IPS-18c (cell line): ENCODE measurements at regions not wholly inside any gene's neighbourhood (a gene's known extent, or its start where the extent isn't known, plus 50 kb on each side); places are given as distances from the start of the nearest gene placed in this dataset.

Experiments
- H3K4me3 ChIP-seq: 2 replicates; pipeline ENCODE4 v1.7.0; 2013; ENCODE audit warnings: low read depth, mild to moderate bottlenecking, low read length, moderate library complexity; ENCODE audit not compliant: insufficient read depth
- H3K9me3 ChIP-seq: one replicate; pipeline ENCODE4 v1.6.1; 2013; ENCODE audit warnings: mild to moderate bottlenecking, low read length, moderate library complexity; ENCODE audit not compliant: control insufficient read depth, insufficient read depth

GRCh38 chr2:11912980-11913379 is 166.5 kb downstream of the LPIN1 start:
- Histone ChIP-seq H3K4me3 (no peak overlapping the region), H3K9me3 (no peaks in the 10 kb centered on the region)

- Histone ChIP-seq H3K9me3 (no peaks in the 10 kb centered on the region), H3K4me3 (no peak overlapping the region)
These were observed 168.0 kb downstream of the LPIN1 start for GRCh38 chr2:11914455-11914854.

- no peaks in the 10 kb centered on the region for H3K9me3 ChIP-seq
- H3K4me3 ChIP-seq: no peak overlapping the region
These were observed 169.2 kb downstream of the LPIN1 start for GRCh38 chr2:11915650-11916049.

GRCh38 chr2:11919953-11920352 is 173.5 kb downstream of the LPIN1 start:
- Histone ChIP-seq H3K9me3 (no peaks in the 10 kb centered on the region), H3K4me3 (no peak overlapping the region)

- no peak overlapping the region for H3K4me3 ChIP-seq
- H3K9me3 ChIP-seq: no peaks in the 10 kb centered on the region
These were observed 174.7 kb downstream of the LPIN1 start for GRCh38 chr2:11920993-11921583.

GRCh38 chr2:11922294-11922693 is 175.9 kb downstream of the LPIN1 start:
- Histone ChIP-seq H3K4me3 (no peak overlapping the region), H3K9me3 (no peaks in the 10 kb centered on the region)

- no peak overlapping the region for H3K4me3 ChIP-seq
- H3K9me3 ChIP-seq: no peaks in the 10 kb centered on the region
These were observed 177.5 kb downstream of the LPIN1 start for GRCh38 chr2:11923935-11924334.

- H3K4me3 ChIP-seq: no peak overlapping the region
- H3K9me3 ChIP-seq: no peaks in the 10 kb centered on the region
These were observed 179.0 kb downstream of the LPIN1 start for GRCh38 chr2:11925295-11926066.

- Histone ChIP-seq H3K4me3 (no peak overlapping the region), H3K9me3 (no peaks in the 10 kb centered on the region)
These were observed 183.9 kb downstream of the LPIN1 start for GRCh38 chr2:11930211-11930761.

- Histone ChIP-seq H3K4me3 (no peak overlapping the region), H3K9me3 (no peaks in the 10 kb centered on the region)
These were observed 185.6 kb downstream of the LPIN1 start for GRCh38 chr2:11932048-11932512.

GRCh38 chr2:11932962-11933361 is 186.5 kb downstream of the LPIN1 start:
- no peaks in the 10 kb centered on the region for H3K9me3 ChIP-seq
- H3K4me3 ChIP-seq: no peak overlapping the region

GRCh38 chr2:11933854-11934253 is 187.4 kb downstream of the LPIN1 start:
- no peaks in the 10 kb centered on the region for H3K9me3 ChIP-seq

GRCh38 chr2:11936761-11937160 is 190.3 kb downstream of the LPIN1 start:
- Histone ChIP-seq H3K4me3 (no peak overlapping the region), H3K9me3 (no peaks in the 10 kb centered on the region)

More at GRCh38 chr2:11933854-11934253, 187.4 kb downstream of the LPIN1 start:
- H3K4me3 ChIP-seq: no peak overlapping the region

- no peaks in the 10 kb centered on the region for H3K9me3 ChIP-seq
These were observed 191.8 kb downstream of the LPIN1 start for GRCh38 chr2:11938196-11938595.

GRCh38 chr2:11939523-11939922 is 193.1 kb downstream of the LPIN1 start:
- no peaks in the 10 kb centered on the region for H3K9me3 ChIP-seq
- no peak overlapping the region for H3K4me3 ChIP-seq

More at GRCh38 chr2:11938196-11938595, 191.8 kb downstream of the LPIN1 start:
- H3K4me3 ChIP-seq: no peak overlapping the region

- Histone ChIP-seq H3K9me3 (no peaks in the 10 kb centered on the region), H3K4me3 (no peak overlapping the region)
These were observed 193.8 kb downstream of the LPIN1 start for GRCh38 chr2:11940121-11940743.

GRCh38 chr2:11940799-11941198 is 194.4 kb downstream of the LPIN1 start:
- Histone ChIP-seq H3K4me3 (no peak overlapping the region), H3K9me3 (no peaks in the 10 kb centered on the region)
